NCI-H1417 (cell line): ENCODE measurements at regions not wholly inside any gene's neighbourhood (a gene's known extent, or its start where the extent isn't known, plus 50 kb on each side); places are given as distances from the start of the nearest gene placed in this dataset.

ENCODE experiments used
- DNase-seq, 3 experiments: peaks; one replicate each; lab custom pipeline; 2025; lab: John Stamatoyannopoulos, UW

DNA sequence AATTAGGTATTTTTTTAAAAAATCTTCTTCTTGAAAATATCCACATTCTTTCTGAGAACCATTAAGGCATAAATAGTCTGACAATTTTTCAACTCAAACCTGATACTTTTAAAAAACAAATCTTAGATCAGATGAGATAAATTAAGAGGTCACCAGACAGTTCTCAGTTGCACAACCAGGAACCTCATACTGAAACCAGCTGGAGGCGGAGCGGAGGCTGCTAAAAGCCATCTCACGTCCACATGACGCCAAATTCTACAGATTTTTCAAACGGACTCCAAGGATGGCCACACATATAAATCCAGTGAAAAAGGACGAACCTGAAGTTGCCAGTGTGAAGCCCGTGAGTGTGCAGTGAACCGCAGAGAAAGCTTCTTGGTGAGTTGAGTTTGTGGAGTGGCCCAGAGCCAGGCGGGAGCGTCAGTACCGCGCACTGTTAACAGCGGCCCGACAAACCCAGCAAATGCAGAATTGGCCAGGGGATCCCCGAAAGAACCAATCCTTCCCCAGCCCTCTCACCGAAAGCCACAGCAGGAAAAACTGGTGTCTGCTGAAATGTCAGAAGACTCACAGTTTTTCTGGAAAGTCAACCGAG lies 53.1 kb upstream of the BBS5 start:
- no peak for DNase-seq

GRCh38 chr2:169422120-169422519 lies 57.2 kb upstream of the BBS5 start:
- DNase-seq = no peak

- DNase-seq = peak in 1 of 3 experiments; percentile 50
These were observed 53.0 kb upstream of the LRP2 start for GRCh38 chr2:169415233-169415748.
